ENCODE measurements at regions not wholly inside any gene's neighbourhood (a gene's known extent, or its start where the extent isn't known, plus 50 kb on each side); places are given as distances from the start of the nearest gene placed in this dataset.
A peak's percentile ranks its signal among the peaks of the same experiment; 100 is the strongest.
"Not testable (repeated sequence)": the region's sequence is repeated elsewhere in the genome, so short reads cannot be mapped to it uniquely, and the experiment has no call there.

DNA sequence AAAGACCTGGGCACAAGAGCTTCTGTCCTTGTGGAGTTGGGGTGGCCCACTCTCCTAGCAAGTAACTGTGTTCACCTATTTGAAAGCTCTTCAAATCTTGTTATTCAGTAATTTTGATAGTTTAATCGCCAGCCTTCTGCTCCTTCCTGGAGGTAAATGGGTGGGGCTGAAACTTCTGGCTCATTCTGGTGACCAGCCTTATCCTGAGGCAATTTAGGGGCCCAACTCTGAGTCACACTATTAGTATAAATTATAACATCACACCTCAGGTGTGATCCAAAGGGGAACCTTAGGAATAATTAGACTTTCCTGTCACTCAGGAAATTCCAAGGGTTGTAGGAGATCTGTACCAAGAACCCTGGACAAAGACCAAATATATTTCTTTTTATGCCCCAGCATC is 255.8 kb upstream of the RGPD4 start:
- no peak overlapping the region for H3K27ac Mint-ChIP-seq (ENCODE audit: low read depth, unreplicated experiment)
- intact Hi-C loops (cut with micrococcal nuclease), result loop anchor here (5.0 kb wide), 1 partner anchor 361 kb away; no protein-coding TSS in a partner anchor
- no peaks in the 10 kb centered on the region for H3K36me3 Mint-ChIP-seq (ENCODE audit: insufficient read depth, unreplicated experiment)
- H3K27me3 Mint-ChIP-seq (ENCODE audit: insufficient read depth, unreplicated experiment), result no peaks in the 10 kb centered on the region
- BruUV-seq (replicated peaks), result no TSS peak
- TF ChIP-seq, protein P1, sequence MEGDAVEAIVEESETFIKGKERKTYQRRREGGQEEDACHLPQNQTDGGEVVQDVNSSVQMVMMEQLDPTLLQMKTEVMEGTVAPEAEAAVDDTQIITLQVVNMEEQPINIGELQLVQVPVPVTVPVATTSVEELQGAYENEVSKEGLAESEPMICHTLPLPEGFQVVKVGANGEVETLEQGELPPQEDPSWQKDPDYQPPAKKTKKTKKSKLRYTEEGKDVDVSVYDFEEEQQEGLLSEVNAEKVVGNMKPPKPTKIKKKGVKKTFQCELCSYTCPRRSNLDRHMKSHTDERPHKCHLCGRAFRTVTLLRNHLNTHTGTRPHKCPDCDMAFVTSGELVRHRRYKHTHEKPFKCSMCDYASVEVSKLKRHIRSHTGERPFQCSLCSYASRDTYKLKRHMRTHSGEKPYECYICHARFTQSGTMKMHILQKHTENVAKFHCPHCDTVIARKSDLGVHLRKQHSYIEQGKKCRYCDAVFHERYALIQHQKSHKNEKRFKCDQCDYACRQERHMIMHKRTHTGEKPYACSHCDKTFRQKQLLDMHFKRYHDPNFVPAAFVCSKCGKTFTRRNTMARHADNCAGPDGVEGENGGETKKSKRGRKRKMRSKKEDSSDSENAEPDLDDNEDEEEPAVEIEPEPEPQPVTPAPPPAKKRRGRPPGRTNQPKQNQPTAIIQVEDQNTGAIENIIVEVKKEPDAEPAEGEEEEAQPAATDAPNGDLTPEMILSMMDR (IDR thresholded peaks at IDR 0.05; ENCODE audit: unreplicated experiment), result no peak
- no peak overlapping the region for H3K4me3 Mint-ChIP-seq (ENCODE audit: unreplicated experiment)
- H3K9me3 Mint-ChIP-seq (ENCODE audit: unreplicated experiment), result peaks cover 7% of the 10 kb centered on the region
- no peaks in the 10 kb centered on the region for H3K4me1 Mint-ChIP-seq (ENCODE audit: insufficient read depth, unreplicated experiment)
- peak; percentile 13 for DNase-seq (ENCODE audit: unreplicated experiment)
- ChIA-PET POLR2A (interaction anchor here (0.5 to 1.9 kb wide), 2 partner anchors 14 to 736 kb away, joined by 3 to 4 read pairs; no protein-coding TSS in a partner anchor), CTCF (interaction anchor here (0.5 to 1.7 kb wide), 3 partner anchors 10 to 708 kb away, joined by 3 to 6 read pairs (median 3); no protein-coding TSS in a partner anchor)

DNA sequence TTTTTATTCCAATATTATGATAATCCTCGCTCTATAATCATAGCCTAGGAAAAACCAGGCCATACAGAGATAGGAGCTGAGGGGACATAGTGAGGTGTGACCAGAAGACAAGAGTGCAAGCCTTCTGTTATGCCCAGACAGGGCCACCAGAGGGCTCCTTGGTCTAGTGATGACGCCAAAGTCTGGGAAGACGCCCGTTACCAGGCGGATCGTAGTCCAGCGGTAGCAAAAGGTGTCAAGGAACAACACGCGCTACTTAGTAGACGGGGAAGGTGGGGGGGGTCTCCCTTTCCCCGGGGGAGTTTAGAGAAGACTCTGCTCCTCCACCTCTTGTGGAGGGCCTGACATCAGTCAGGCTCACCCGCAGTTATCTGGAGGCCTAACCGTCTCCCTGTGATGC is 253.8 kb upstream of the RGPD4 start:
- H3K36me3 Mint-ChIP-seq (ENCODE audit: insufficient read depth, unreplicated experiment); H3K9me3 Mint-ChIP-seq (ENCODE audit: unreplicated experiment); BruUV-seq (replicated peaks); POLR2A ChIA-PET; H3K4me3 Mint-ChIP-seq (ENCODE audit: unreplicated experiment); H3K4me1 Mint-ChIP-seq (ENCODE audit: insufficient read depth, unreplicated experiment); H3K27ac Mint-ChIP-seq (ENCODE audit: low read depth, unreplicated experiment); H3K27me3 Mint-ChIP-seq (ENCODE audit: insufficient read depth, unreplicated experiment): not testable (repeated sequence)
- TF ChIP-seq, protein P1 (IDR thresholded peaks at IDR 0.05; ENCODE audit: unreplicated experiment), result peak; percentile 22
- peak; percentile 45 for DNase-seq (ENCODE audit: unreplicated experiment)
- CTCF ChIA-PET, result interaction anchor here (0.7 to 1.2 kb wide), 3 partner anchors 39 to 364 kb away, joined by 3 read pairs; no protein-coding TSS in a partner anchor
- intact Hi-C loops (cut with micrococcal nuclease), result loop anchor here (1.0 to 5.0 kb wide), 3 partner anchors 96 to 934 kb away; no protein-coding TSS in a partner anchor

DNA sequence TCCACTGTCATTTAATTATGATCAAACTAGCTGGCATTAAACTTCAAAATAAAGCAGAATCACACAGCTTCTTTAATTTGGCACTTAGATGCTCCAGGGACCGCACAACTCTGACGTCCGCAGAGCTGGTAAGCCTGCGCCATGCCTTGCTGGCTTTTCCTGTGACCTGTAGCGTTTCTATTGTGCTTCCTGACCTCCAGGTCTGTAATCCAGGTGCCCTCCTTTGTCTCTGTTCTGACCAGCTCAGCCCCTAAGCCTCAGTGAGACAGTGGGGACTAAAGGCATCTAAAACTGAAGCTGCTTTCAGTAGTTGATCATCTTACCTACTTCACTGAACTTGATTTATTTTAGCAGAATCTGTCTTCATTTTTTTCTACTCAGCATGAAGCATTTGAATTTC is 249.7 kb upstream of the RGPD4 start:
- intact Hi-C loops (cut with micrococcal nuclease), result no loop called here
- DNase-seq (ENCODE audit: unreplicated experiment), result no peak
- Mint-ChIP-seq H3K9me3 (ENCODE audit: unreplicated experiment) (no peaks in the 10 kb centered on the region), H3K4me1 (ENCODE audit: insufficient read depth, unreplicated experiment) (no peaks in the 10 kb centered on the region), H3K27ac (ENCODE audit: low read depth, unreplicated experiment) (no peak overlapping the region), H3K27me3 (ENCODE audit: insufficient read depth, unreplicated experiment) (no peaks in the 10 kb centered on the region), H3K4me3 (ENCODE audit: unreplicated experiment) (no peak overlapping the region), H3K36me3 (ENCODE audit: insufficient read depth, unreplicated experiment) (no peaks in the 10 kb centered on the region)
- TF ChIP-seq, protein P1 (IDR thresholded peaks at IDR 0.05; ENCODE audit: unreplicated experiment), result no peak
- POLR2A ChIA-PET, result no interaction called here
- BruUV-seq (replicated peaks), result no TSS peak
- CTCF ChIA-PET, result no interaction called here

DNA sequence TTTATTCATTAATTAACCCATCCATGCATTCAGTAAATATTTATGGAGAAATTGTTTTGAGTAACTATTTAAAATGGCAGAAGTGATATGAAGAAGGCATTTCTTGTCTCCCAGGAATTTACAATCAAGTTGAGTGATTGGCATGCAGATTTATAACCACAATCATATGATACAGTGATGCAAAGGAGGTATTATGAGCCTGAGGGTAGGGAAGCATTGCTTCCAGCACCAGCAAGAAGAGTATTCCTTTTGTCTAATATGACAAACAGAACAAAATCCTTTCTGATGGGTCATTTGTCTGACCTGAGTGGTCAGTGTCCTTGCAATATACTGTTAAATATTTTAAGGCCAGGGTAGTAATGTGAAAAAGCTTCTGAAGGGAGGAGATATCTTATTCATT is 244.2 kb upstream of the RGPD4 start:
- Mint-ChIP-seq H3K36me3 (ENCODE audit: insufficient read depth, unreplicated experiment) (no peaks in the 10 kb centered on the region), H3K9me3 (ENCODE audit: unreplicated experiment) (no peaks in the 10 kb centered on the region), H3K4me1 (ENCODE audit: insufficient read depth, unreplicated experiment) (peaks cover 34% of the 10 kb centered on the region), H3K27me3 (ENCODE audit: insufficient read depth, unreplicated experiment) (no peaks in the 10 kb centered on the region), H3K27ac (ENCODE audit: low read depth, unreplicated experiment) (no peak overlapping the region), H3K4me3 (ENCODE audit: unreplicated experiment) (no peak overlapping the region)
- intact Hi-C loops (cut with micrococcal nuclease), result no loop called here
- ChIA-PET CTCF (no interaction called here), POLR2A (no interaction called here)
- DNase-seq (ENCODE audit: unreplicated experiment), result no peak
- no TSS peak for BruUV-seq (replicated peaks)
- TF ChIP-seq, protein P1 (IDR thresholded peaks at IDR 0.05; ENCODE audit: unreplicated experiment), result no peak

Data from MCF 10A (cell line).